Endothelial cell of hepatic sinusoid (primary cell): ENCODE measurements at regions not wholly inside any gene's neighbourhood (a gene's known extent, or its start where the extent isn't known, plus 50 kb on each side); places are given as distances from the start of the nearest gene placed in this dataset.

Experiments used
- in situ Hi-C: cut with HindIII; loops from 2 replicates; pipeline ENCODE4 v1.10.0; 2017; ENCODE audit warnings: low sequenced_read_pairs

DNA sequence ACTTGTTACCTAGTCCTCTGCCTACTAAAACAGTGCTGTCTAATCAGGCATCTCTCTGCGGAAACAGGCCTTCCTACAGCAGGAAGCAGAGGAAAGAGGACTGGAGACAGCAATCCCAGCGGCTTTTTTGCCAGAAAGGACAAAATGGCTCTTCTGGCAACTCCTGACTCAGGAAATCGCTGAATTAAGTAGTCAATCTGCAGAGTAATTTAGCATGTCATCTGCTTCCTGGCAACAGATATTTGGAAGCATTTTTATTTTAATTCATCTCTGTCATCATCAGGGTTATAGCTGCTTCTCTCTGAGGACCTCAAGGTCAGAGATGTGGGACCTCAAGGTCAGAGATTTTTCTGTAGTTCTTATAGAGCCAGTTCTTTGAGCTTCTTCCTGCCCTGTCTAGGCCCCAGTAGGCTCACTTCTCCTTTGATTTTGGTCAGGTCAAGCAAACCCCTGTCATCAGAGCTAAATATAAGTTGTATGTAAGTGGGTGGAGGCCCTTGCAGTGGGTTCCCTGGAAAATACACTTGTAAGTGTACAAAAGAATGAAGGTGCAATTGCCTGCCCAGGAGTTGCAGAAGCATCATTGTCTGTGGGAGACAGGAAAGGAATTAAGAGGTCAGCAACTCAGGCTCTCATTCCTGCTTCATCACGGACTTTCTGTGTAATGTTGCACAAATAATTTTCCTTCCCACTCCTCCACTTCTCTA, 229.4 kb downstream of the ALDH8A1 start:
- in situ Hi-C loops = no loop called here

DNA sequence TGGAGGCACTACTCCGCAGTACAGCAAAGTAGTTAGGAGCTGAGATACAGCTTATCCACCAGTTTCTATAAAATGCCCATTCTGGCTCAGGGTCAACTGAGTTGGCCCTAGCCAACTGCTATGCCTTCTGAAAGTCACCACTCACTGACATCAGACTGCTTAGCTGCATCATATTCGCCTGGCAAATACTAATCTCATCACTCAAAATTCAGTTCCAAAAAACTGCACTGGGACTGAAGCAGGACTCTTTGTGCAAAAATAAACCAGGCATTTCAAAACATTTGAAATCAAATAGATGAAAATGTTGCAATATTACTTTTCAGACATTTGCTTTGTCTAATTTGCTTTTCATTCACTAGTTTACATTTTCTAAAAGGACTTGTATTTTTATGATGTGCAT, 230.0 kb downstream of the ALDH8A1 start:
- in situ Hi-C loops = no loop called here

DNA sequence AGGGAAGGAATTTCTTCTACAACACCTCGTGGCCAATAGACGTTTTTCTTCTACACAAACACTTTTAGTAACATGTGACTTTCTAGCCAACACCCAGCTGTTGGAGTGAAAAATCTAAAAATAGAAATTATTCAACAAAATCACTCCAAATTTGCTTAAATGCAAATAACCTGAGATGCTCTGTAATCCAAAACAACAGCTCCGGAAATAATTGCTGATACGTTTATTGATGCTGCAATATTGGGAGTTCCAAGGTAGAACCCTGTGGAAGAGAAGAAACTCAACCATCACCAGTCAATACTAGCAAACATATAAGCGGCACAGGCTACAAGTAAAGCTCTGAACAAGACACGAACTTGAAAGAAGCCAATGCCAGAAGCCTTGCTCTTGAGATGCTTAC, 230.6 kb downstream of the ALDH8A1 start:
- in situ Hi-C loops = no loop called here

DNA sequence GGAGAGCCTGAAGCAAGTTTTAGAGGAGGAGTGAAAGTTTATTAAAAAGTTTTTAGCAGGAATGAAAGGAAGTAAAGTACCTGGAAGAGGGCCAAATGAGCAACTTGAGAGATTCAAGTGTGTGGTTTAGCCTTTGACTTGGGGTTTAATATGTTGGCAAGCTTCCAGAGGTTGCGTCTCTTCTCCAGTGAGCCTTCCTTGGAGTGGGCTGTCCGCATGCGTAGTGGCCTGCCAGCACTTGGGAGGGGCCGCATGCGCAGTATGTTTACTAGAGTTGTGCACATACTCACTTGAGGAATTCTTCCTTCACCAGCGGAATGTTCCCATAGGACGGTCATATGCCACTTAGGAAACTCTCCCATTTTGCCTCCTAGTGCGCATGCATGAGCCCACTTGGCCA, 235.2 kb downstream of the ALDH8A1 start:
- in situ Hi-C loops = no loop called here

DNA sequence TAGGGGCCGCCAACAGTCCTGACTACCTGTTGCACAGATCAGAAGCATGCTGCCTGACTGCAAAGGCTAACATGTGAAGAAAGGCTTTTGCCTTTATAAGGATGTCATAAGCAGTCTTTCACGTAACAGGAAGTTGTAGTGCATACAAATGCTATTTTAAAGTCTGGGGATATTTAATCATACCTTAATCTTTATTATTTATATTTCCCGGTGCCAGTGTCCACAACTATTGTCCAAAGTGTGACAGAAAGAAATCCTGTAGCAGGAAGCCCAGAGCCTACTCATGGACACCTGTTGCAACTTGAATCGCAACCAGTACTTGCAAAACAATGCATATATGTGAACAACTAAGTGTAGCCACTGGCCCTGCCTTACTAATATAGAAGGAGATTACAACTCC, 235.8 kb downstream of the ALDH8A1 start:
- in situ Hi-C loops = no loop called here

DNA sequence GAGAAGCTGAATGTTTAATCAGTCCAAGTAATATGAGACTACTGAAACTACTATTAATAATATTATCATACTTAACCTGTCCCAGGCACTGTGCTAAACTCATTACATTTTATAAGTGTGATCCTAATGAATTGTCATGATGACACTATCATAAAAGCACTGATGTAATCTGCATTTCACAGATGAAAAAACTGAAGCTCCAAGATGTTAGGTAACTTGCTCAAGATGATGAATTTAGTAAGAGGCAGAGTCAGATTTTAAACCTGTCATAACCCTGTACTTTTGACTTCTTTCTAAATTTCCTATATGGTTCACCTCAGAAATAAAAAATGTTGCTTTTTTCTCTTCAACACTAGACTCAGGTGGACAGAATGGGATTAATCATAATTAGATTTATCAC, 237.6 kb downstream of the ALDH8A1 start:
- in situ Hi-C loops = no loop called here

DNA sequence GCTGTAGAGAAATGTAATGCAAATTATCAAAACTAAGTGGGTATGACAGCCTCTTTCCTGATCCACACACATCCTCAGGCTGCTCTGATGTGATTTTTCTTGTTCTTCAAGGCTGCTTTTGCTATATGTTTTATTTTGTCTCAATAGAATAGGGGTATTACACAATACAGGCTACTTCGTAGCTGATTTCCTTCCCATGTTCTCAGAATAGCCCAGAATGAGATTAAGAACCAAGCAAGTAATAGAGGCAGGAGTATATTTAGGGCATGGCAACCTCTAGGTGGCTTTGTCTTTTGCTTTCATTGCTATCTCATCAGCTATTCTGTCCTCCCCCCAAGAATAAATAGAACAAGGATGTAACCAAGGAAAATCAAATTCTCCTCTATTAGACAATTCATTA, 241.8 kb downstream of the ALDH8A1 start:
- in situ Hi-C loops = no loop called here

DNA sequence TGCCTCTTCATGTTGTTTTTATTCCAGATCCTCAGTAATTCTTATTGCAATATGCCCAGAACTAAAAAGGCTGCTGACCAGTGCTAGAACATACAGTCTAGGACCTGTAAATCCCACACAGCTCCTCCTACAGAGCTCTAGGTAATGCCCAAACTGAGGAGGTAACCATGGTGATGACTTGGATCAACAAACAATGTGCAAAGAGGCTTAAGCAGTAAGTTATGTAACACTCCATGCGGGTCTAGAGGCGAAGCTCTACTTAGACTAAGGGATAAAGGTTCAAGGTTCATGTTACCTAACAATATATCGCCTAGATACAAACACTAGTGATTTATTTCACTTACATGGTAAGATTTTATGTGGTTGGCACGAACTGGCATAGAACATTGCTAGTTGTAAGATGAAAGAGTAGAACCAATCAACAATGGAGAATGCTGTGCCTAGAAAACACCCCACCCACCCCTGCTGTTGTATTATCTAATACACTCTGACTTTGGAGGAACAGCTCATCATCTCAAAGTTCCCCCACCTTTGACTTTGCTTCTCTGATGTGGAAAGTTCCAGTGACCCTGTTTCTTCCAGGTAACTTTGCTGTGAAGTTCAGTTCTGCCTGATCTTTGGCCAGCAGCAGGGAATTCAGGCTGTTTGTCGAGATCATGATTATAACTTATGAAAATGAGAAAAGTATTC, 242.4 kb downstream of the ALDH8A1 start:
- in situ Hi-C loops = no loop called here

DNA sequence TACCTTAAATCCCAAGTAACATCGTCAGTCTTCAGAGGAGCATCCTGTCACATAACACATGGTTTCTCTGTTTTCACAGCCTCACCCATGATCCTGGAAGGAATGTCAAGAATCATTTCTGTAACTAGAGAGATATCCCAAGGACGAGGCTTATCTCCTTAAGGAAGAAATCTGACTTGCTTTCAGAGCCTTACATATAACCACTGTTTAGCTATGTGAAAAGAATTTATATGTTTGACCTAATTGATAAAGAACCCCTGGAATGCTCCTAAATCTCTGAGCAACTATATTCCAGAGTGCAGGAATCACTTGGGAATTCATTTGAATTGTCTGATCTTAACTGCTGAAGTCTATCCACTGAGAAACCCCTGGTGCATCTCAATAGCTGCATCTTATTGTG, 243.1 kb downstream of the ALDH8A1 start:
- in situ Hi-C loops = no loop called here

DNA sequence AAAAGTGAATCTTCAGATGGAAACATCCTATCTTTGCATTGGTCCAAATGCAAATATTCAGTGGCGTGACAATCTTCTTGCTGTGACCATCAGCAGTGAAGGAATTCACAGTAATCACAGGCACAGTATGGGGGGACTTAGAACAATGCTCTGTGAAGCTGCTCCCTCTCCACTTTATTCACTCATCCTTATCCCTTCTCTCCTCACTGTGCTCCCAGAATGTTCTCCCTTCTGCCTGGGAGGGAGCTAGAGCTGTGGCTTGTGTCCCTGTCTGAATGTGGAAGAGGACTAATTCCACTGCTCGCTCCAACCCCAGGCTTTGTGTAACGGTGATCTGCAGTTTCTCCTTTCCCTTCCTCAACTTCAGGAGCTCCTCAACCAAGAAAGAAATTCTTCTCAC, 243.7 kb downstream of the ALDH8A1 start:
- in situ Hi-C loops = no loop called here

DNA sequence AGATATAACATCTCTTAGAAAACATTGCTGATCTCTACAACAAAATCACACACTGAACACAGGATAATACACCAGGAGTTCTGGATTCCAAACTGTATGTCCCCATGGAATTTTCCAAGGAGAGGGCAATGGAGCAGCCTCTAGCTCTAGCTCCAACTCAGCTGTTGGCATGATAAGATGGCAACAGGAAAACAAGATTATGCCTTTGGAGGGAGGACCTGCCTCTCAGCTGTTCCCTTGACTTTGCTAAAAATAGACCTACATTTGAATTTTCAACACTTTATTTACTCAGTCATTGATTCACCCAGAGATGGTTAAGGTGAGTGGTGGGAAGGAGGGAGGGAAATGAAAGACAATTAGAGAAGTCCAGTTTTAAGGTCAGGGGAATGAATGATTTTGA, 246.7 kb downstream of the ALDH8A1 start:
- in situ Hi-C loops = no loop called here

DNA sequence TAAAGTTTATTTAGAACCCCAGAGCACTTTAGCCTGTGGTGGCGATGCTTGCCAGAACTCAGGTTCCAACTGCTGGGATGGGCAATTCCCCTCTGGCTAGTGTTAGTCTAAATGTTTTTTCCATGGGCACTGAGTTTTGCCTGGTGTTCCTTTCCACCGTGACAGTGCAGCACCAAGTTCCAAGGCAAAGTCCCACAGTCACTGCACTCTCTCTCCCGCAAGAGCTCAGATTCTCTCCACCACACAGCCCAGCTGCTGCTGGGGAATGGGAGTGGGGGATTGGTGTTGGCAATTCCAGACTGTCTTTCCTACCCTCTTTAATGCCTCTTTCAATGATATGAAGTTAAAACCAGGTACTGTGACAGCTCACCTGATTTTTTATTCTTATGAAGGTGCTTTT, 247.6 kb downstream of the ALDH8A1 start:
- in situ Hi-C loops = no loop called here

DNA sequence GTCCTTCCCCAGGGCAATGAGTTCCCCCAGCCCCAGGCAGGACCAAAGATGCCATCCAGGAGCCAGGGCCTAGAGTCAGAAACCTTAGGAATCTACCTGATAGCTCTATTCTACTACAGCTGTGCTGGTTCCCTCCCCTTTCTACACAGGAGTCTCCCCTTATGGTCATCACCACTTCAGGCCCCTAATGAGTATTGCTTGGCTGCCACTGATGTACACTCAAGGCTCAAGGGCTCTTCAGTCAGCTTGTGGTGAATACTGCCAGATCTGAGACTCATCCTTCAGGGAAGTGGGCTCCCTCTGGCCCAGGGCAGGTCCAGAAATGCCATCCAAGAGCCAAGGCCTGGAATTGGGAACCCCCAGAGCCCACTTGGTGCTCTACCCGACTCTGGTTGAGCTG, 248.6 kb downstream of the ALDH8A1 start:
- in situ Hi-C loops = no loop called here

DNA sequence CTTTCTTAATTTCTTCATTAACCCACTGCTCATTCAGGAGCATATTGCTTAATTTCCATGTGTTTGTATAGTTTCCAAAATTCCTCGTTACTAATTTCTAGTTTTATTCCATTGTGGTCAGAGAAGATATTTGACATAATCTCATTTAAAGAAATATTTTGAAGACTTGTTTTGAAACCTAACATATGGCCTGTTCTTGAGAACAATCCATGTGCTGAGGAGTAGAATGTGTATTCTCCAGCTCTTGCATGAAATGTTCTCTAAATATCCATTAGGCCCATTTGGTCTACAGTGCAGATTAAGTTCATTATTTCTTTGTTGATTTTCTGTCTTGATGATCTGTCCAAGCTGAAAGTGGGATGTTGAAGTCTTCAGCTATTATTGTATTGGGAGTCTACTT, 251.7 kb downstream of the ALDH8A1 start:
- in situ Hi-C loops = no loop called here

DNA sequence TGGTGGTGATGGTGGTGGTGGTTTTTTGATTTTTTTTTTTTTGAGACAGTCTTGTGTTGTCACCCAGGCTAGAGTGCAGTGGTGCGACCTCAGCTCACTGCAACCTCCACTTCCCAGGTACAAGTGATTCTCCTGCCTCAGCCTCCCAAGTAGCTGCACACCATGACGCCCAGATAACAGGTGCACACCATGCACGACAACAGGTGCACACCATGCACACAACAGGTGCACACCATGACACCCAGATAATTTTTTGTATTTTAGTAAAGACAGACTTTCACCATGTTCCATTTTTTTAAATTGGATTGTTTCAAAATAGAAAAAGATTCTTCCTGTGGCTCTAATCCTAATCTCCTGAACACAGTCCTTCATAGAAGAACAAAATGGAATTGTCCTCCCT, 257.9 kb downstream of the ALDH8A1 start:
- in situ Hi-C loops = no loop called here

DNA sequence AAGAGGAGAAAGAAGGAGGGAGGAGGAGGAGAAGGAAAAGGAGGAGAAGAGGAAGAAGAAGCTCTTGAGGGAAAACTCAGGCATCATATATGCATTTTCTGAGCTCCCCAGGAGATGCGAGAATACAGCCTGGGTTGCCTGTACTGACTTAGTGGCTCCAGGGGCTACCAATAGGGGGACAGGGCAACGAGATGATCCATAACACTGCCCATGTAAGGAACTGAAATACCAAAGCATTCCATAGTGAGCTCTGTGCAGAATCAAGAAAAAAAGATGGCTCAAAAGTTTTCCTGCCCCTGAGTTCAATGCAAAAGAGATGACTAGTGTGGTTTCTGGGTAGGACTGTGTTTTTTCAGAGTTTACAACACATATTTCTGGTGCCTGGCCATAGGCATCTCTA, 258.7 kb downstream of the ALDH8A1 start:
- in situ Hi-C loops = no loop called here

DNA sequence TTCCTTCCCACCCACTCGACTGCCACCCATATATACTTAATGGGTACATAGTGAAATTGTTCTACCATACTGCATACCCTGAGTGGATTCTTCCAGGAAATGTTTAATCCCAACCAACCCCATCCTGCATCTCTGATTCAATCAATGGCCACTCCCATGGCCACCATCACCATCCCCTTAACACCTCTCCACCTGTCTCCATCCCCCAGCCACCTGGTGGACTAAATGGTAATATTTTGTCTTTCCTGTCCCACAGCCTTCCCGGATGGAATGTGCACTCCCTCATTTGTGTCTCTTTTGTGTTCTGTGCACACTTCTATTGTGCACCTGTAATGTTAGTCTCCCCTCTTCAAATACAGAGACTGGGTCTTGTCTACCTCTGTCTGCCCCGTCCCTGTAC, 259.9 kb downstream of the ALDH8A1 start:
- in situ Hi-C loops = no loop called here

DNA sequence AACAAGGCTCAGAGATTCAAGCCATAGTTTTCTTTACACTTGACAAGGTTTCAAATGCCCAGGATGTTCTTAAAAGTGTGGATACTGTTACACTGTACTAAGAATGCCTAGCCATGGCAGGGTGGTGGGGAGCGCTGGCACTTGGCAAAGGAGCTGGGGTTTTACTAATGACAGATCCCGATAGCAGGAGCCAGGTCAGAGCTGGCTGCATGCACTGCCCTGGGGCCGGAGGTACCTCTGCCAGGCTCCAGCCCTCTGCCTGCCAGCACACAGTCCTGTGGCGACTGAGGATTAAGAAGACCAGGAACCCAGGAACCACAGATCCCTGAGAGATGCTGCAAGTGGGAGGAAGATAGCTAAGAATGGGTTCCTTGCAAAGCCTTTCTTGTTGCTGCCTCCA, 260.3 kb downstream of the ALDH8A1 start:
- in situ Hi-C loops = no loop called here

DNA sequence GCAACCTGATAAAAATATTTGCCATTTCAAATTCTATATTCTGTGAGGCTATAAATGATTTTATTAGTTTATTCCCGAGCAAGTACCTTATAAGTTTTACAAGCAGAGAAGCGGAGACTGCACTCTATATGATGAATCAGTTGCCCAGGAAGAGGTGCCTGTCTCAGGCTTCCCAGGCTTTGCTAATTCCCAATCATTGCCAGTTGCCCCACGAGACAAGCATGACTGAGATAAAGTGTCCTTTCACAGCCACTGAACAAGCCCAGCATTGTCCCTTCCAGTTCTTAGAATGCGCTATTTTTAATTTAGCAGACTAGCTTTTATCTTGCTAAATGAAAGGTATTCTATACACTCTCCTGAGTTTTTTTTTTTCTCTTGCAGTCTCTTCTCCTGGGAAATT, 260.7 kb downstream of the ALDH8A1 start:
- in situ Hi-C loops = no loop called here

DNA sequence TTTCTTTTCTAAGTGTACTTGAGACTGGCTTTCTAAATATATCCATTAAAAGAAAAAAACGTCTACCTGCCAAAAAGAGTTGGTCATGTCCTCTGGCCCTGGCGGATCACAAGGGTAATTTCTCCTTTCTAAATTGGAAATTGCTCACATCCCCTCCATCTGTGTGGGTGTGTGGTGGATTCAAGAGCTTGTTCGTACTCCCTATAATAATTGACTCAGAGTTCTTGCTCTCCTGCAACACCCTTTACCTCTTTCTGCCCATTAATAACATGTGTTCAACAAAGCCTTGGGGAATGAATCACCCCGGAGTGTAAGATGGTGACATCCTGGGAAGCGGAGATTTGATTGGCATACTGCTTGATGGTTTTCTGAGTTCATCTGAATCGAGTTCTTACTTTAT, 263.8 kb downstream of the ALDH8A1 start:
- in situ Hi-C loops = no loop called here

DNA sequence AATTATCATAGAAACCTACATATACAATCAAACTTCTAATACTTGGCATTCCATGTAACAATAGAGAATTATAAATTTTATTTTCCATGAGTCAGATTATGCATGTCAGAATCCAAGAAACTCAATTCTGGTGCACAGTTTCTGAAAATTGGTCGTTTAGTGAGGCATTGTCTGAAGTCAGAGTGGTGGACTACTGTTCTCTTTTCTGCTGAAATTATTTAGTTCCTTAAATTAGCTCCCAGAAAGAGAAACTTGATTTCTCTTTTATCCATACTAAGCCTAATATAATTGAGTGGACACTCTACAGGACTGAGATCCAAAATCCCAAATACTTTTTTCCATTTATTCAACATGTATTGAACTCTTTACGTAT, 265.5 kb downstream of the ALDH8A1 start:
- in situ Hi-C loops = no loop called here

DNA sequence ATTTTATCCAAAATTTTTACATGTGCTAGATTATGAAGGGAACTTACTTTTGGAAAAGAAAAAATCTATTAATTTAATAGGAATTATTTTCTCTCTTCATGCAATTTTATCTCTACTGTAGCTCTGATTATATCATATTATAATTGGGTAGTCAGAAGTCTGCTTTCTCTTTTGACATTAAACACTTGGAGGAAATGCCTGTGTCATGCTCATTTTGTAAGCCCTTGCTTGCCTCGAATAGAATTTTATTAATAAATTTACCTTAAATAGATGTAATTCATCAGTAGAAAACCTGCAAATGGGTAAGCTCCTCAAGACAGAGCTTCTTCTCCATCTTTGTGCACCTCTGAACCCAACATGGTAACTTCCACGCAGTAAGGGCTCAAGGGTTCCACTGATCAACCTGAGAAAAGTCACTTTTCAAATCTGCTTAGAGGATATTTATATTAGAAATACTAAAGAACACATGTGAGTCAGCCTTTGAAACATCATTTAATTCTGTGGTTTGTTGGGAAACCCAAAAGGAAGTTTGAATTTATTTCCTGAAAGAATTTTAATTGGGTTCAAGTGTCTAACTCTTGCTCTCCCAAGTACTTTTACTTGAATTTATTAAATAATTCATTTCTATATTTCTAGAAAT, 266.0 kb downstream of the ALDH8A1 start:
- in situ Hi-C loops = no loop called here
